NT2/D1 (cell line): ENCODE measurements at regions not wholly inside any gene's neighbourhood (a gene's known extent, or its start where the extent isn't known, plus 50 kb on each side); places are given as distances from the start of the nearest gene placed in this dataset.

ENCODE experiments used
- SUZ12 ChIP-seq: IDR thresholded peaks from 2 replicates; pipeline ENCODE4 v1.6.1; 2011; ENCODE audit not compliant: insufficient read length, insufficient read depth; ENCODE audit errors: extremely low read depth
- YY1 ChIP-seq: IDR thresholded peaks from 2 replicates; pipeline ENCODE4 v1.6.1; 2011; ENCODE audit not compliant: insufficient read length, insufficient read depth
- ZNF274 ChIP-seq: IDR thresholded peaks from 2 replicates; pipeline ENCODE4 v1.6.1; 2011; ENCODE audit warnings: mild to moderate bottlenecking, low read depth, low read length

DNA sequence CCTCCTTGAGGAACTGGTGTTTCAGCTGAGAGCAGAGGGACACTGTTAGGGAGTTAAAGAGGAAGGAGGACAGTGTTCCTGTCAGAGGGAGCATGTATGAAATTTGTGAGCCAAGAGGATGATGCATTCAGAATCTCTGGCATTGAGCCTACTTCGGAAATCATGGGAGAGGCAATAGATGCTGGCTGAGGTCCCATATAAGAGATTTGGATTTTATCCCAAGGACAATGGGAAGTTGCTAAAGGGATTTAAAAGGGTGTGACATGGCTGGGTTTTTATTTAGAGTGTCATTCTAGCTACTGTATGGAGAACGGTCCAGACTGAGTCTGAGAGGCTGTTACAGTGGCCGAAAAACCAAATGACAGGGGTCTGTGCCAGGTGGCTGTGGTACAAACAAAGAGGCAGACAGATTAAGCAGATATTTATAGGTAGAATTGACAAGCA lies 403.2 kb upstream of the B3GALT2 start:
- no peak for TF ChIP-seq SUZ12
- no peak for TF ChIP-seq ZNF274
- no peak for TF ChIP-seq YY1
